RPMI7951 (cell line): ENCODE measurements at regions not wholly inside any gene's neighbourhood (a gene's known extent, or its start where the extent isn't known, plus 50 kb on each side); places are given as distances from the start of the nearest gene placed in this dataset.

ENCODE experiments used
- DNase-seq: peaks from one replicate; pipeline ENCODE4 v3.0.0-alpha.2; 2012; ENCODE audit warnings: low read depth

DNA sequence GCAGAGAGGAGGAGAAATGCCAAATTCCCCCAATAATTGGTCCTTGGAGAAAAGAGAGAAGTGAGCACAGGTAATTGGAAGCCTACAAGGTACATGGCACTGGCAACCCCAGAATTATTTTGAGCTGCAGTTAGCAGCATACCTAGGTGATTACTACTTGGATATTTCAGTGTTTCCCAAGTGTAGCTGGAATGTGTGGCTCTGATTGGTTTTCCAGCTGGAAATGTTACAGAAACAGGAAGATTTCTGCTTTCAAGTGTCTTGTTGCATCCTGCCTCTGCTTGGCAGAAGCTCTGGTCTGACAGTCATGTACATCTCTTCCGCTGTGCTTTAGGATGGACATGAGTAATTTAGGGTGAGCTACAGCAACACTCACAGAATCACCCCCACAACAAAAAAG, 262.1 kb downstream of the ENC1 start:
- DNase-seq: no peak

DNA sequence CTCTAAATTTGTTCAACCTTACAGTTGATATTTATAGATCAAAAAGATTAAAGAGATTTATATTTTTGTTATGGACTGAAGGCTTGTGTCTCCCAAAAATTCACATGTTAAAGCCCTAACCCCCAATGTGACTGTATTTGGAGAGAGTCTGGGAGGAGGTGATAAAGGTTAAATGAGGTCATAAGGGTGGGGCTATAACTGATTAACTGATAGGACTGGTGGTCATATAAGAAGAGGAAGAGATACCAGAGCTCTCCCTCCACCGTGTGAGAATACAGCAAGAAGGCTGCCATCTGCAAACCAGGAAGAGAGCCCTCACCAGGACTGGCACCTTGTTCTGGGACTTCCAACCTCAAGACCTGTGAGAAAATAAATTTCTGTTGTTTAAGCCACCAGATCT, 264.3 kb downstream of the ENC1 start:
- no peak for DNase-seq

DNA sequence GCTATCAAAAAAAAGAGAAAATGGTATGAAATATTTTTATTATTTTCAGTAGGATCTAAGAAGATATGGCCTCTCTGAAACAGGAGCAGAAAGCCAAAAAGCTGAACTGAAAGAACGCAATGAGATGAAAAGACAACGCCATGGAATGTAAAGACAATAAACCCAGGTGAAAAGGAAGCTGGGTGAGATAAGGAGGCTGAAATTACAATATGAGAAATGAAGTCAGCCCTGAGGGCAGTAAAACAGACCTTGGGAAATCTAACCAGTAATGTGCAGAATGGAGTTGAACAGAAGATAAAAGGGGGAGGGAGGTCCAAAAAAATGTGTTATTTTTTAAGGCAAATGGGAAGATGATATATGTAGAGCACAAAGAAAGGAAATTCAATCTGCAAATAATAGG, 265.3 kb downstream of the ENC1 start:
- no peak for DNase-seq

DNA sequence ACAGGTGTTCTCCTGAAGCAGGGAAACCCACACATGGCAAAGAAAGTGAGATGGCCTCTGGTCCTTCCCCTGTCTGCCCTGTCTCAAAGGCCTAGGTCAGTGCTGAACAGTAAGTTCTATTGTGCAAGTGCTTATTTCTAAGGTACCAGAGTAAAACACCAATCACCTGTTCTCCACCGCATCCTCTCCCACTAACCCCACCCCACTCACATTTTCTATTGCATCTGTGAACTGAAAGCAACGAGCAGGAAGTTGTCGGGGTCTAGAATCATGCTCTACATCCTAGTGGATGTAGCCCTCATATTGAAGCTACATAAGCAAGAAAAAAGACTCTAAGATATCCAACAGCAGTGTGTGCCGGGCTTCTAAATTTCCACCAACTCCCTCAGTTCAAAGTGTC, 265.9 kb downstream of the ENC1 start:
- DNase-seq: no peak

DNA sequence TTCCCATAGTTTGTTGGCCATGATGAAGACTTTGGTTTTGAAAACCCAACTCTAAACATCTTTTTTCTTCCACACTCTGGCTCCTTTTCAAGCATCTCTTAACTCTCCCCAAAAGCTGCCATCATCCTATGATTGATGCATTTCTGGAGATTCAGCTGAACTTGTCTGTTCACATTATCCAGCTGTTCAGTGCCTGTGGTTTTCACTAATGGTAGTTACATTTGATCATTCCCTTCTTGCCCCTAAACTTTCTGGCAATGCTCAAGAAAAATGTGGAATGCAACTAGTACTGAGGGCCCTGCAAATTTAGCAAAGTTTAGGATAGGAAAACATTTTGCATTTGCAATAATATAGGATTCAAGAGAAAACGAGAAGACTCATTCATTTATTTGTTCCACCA, 267.5 kb downstream of the ENC1 start:
- DNase-seq: no peak

DNA sequence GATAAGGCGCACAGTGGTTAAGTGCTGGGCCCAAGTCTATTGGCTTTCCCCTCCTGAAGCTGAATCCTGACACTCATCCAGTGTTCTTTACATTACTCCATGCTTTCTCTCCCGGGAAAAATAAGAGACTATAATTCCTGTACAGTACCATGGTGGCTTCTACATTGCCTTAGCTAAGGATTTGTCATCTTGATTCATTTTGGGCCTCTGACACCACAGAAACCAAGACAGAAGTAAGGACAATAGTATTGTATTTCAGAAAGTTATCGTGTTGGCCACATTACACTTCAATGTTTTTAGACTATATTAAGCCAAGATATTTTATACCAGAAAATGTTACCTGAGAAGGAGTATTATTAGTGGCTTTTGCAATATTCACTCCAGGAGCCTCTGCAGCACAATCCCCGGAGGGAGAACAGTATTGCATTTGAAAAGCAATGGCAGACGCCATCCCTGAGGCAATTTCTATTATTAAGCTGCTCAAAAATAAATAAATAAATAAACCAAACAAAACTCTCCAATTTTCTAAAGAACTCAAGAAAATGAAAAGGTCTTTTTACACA, 267.9 kb downstream of the ENC1 start:
- DNase-seq: no peak

DNA sequence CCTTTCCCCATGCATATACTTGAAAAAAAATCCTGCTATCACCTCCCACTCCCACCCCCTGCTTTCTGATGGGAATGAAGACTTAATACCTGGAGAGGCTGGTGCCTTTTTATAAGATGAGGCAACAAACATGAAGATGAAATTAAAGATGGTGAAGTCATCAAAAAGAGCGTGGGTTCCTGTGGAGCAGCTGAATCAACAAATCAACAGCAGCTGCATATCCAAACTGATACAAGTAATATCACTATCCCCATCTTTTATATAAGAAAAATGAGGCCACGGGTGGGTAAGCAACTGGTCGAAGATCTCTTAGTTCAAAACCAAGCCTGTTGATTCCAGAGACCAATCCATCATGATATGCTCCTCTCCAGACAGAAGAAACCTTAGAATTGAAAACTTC, 268.5 kb downstream of the ENC1 start:
- no peak for DNase-seq

DNA sequence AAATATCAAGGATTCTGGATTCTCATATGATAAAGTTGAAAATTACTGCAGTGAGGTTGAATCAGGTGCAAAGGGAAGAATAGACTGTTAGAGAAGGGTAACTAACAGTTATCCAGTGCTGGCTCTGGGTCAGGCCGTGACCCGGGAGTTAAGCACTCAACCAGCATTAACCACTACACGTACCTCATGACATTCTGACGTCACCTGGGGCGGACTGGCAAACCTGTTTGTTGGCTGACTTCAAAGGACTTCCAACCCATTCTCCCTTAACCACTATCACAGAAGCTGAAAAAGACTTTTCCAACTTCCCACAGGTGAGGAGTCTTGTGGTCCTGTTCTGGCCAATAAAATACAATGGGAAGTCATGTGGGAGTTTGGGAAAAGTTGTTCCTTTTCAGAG, 268.9 kb downstream of the ENC1 start:
- no peak for DNase-seq

DNA sequence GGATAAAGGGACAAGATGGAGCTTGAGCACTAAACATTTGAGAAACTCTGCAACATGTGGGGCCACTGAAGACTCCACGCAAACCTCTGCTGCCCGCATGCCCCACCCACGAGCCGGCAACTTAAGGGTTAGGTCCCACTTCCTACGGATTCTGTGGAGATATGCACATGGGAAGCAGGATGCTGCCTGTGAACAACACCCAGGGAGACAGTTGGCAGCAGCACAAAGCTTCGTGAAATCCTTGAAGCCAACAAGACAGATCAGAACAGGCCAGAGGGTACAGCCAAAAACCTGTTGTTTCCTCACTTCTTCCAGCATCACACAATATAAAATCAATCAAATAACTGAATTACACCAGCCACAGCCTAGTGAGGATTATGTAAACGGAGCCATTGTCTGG, 270.4 kb downstream of the ENC1 start:
- no peak for DNase-seq

DNA sequence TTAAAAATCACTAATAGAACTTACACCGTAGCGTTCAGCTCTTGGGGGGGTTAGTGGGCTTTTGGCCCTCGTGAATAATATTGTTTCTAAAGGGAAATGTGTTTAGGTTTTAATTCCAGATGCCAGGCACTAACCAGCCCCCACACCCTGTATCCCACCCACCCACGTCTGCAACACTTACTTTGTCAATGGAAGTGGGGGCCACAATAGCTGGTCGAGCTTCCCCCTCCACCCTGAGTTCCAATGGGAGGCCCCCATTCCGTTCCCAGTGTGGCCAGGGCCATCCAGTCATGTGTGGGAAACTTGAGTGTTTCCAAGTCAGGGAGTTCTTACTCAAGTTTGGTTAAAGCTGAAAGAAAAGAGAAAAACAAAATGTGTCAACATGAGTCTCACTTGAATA, 271.4 kb downstream of the ENC1 start:
- no peak for DNase-seq

DNA sequence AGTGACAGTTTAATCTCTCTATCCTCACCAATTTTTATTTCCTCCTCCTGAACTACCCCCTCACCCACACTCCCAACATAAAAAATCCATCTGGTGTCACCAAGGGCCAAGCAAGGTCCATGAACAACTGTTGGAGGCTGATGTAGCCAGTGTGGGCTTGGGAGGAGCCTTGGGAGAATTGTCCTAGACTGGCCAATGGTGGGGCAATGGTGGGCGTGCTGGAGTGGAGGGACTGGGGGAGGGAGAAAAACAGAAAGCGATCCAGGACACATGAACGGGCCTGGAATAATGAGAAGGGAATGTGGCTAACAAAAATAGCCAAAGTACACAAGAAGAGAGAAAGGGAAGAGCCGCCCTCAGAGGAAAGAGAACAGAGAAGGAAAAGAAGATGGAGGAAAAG, 272.6 kb downstream of the ENC1 start:
- DNase-seq: no peak

DNA sequence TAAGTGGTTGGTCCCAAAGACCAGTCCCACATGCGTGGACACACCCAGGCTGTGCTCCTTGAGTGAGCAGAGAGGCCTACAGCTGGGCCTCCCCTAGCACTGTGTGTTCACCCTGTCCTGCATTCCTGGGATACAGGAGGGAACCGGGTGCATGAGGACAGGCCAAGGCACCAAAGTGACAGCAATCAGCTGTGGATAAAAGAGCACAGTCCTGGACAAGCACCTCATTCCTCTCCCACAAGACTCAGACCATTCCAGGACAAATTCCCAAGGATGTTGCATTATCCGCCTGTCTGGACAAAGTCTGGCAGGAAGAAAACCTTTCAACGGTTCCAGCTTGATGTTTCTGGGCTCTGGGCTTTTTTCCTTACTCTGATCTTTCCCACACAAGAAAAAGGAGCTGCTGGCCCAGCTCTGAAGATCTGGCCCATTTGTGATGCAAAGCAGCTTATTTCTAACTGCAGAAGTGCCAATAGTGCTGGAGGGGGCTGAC, 273.2 kb downstream of the ENC1 start:
- no peak for DNase-seq

DNA sequence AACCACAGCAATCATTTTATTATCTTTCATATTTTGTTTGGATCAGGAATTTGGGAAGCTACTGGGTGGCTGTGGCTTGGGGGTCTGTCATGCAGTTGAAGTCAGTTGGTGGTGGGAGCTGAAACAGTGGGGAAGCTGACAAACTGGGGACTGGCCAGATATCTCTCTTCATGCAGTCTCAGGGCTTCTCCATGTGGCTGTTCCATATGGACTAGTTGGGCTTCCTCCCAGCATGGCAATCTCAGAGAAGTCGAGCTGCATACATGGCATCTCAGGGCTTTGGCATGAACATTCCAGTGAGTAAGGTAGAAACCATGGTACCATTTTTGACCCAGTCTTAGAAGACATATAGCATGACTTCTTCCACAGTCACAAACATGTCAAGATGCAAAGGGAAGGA, 274.8 kb downstream of the ENC1 start:
- no peak for DNase-seq

DNA sequence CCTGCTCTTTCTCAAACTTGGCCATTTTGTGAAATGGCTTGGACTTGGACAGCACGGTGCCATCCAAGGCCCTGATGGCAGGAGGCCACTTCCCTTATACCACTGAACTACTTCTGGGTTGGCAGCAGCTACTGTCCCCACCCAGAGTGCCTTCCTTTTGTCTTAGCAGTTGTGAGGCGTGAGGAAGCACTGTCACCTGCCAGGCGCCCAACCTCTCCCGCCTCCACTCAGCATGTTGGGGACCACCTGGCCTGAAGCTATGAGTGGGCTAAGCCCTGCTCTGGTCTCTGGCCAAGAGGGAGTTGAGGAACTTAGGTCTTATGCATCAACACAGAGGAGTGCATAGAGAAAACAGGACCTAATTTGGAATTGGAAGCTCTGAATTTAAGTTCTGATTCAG, 276.0 kb downstream of the ENC1 start:
- no peak for DNase-seq

DNA sequence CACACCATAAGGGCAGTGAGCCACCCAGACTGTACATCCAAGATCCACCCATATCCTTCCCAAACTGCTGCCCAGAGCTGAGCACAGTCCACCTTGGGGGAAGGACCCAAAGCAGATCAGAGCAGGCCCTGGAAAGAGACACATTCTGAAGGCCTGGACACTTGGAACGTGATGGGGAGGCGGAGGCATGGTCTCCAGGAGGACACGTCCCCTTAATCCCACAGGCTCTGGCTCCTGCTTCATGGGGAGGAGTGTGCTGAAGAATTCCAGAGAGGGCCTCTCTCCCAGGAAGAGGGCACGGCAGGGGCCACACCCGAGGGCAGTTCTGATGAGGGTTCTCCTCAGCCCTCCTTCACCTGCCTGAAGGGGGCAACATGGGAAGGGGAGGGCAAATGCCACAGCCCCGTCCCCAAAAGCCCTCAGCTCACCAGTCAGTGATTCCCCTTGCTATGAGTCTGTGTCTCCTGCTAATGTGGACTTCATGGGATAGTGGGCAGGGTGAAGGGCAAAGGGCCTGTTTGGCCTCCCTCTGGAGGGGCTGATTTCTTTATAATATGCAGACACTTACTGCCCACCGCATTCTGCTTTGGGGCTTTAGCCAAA, 276.8 kb downstream of the ENC1 start:
- DNase-seq: no peak

DNA sequence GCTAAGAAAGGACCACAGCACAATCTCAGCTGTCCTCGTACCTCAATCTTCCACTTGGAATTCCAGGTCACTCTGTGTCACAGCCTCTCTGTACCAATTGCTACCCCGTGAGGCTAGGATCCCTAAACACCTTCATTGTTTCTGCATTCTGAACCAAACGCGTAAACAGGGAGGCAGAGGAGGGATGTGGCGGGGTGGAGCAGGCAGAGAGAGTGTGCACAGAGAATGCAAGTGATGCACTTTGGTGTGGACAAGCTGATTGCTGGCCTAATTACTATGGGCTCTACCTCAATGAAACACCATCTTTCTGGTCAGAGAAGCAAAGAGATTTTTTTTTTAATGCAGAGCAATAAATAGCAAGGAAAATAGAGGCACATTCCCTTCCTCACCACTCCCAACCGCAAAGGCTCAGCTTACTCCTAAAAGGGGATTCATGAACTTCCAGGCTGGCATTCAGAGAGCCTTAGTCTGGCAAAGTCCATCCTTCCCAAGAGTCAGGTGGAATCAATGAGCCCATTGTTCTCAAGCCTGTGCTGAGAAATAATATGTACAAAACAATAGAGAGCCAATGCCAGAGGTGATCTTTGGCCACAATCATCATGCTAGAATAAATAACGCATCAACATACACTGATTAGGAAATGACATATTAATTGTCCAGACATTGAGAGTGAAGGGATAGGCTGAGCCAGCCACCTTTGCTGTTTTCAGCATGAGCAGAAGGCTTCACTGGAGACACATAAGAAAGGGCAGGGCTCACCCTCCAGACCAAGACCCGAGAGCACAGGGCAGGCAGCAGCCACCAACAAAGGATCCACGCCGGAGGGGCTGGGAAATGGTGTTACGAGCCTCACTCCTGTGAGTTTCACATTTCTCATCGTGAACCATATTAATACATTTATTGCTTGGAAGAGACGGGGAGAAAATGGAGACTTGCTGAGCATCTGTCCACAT, 278.8 kb downstream of the ENC1 start:
- DNase-seq: peak; percentile 28

DNA sequence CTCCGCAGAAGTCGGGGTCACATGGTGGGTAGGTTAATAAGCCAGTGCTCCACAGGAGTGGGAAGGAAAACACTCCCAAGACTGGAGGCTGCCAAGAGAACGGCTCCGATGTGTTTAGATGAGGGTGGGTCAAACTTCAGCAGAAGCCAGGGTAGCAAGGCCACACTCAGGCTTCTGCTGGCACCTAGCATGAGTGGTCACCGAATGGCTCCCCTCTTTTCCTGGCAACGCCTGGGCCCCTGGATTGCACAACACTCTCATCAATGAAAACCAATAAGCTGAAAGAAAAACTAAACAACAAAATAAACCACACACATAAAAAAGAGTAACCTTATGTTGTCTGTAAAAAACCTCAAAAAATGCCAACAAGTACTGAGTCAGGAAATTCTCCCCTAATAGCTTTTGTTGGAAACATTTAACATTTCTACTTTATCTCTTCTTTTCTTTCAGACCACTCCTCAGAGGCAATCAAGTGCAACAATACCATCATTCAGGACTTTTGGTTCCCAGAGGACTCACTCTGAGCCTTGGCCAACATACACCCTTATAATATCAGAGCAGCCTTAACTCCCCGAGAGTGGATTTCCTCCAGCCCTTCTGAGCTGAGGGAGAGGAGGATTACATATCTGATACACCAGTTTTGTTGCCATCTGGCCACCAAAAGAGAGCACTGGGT, 279.9 kb downstream of the ENC1 start:
- peak; percentile 4 for DNase-seq

DNA sequence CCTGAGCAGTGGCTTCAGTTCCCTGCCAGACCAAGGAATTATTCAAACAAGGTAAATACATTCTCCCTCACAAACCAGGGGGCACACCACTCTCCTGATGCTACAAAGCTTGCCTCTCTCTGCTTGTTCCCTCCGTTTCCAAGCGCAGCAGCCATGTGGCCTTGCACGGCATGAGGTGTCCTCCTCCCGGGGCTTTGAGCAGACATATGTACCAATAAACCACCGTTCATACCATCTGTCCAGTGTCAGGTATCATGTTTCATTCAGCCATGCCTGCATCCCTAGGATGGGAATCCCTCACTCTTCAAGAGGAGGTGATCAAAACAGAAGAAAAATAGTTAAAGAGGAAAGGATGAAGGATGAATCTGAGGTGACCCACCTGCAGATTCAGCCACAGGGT, 282.7 kb downstream of the ENC1 start:
- peak; percentile 46 for DNase-seq

DNA sequence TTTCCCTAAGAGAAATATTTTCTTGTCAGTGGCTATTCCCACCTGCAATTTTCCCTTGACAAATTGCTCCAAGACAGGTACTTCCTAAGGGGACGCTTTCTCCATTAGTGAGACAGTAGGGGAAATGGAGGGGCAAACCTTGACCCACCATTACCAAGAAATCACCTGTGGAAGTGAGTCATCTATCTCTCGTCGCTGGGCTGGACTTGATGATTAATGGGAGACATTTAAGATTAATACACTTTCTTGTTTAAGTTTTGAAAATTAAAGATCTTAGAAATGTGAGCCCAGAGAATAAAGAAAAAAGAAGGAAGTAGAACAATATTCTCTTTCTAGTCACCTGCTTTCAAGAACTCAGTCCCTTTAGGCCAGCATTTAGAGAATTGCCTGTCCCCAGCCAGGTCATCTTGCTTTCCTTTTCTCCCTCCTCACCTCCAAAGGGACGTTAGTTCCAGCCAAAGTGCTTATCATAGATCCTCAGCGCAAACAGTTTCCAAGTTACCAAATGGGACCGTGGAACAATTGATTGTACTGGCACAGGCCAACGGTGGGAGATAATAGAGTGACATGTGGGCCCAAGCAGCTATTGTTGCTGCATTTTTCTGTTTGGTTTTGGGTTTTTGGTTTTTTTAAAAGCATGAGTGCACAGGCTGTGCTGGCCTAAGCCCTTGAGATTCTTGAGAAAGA, 284.4 kb downstream of the ENC1 start:
- no peak for DNase-seq

DNA sequence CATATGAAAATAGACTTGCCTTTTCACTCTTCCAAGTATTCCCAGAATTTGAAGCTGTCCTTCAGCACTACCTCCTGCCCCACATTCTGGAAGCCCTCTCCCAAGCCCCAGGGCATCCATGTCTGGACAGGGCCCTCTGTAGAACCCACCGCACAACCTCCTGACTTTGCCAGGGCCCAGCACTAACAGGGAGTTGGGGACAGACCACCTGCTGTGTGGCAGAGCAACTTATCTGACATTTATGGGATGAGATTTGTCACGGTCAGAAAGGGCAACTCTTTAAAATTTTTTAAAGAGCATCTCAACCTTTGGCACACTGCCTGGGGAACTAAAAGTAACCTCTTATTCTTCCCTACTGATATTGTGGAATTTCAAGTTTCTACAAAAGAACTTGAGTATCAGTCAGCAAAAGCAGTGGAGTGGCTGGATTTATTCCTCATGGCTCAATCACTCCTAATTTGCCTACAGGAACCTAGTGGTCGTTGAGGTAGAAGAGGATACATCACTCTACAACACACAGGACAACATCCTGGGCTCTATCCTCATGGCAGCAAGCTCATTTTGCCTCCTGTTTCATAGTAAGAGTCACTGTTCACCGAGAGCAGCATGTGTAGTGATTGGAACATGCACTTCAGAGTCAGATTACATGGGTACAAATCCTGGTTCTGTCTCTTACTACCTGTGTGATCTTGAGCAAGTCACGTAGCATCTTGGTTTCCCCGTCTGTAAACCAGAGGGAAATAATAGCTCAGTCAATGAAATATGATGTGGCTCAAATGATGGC, 285.3 kb downstream of the ENC1 start:
- DNase-seq: peak; percentile 15

DNA sequence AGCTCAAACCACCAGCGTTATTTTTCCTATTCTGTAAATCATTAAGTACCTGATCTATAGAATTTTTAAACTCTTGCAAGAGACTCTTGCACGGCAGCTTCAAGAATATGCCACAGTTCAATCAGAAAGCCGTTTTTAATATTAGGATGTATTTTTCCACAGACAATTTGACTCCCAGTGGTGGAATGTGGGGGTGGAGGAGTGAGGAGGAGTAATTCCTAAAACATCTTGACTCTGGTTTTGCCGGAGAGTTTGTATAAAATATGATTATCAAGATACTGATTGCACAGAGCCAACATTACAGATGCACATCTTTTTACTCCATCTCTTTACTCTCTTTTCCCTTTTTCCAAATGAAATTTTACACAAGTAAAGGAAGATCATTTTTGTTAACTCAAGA, 288.3 kb downstream of the ENC1 start:
- no peak for DNase-seq
